WTC11 (cell line): ENCODE measurements at regions not wholly inside any gene's neighbourhood (a gene's known extent, or its start where the extent isn't known, plus 50 kb on each side); places are given as distances from the start of the nearest gene placed in this dataset.
A peak's percentile ranks its signal among the peaks of the same experiment; 100 is the strongest.

ENCODE experiments used
- ATAC-seq: fragments of 200-7000 bp; cut with Tn5 transposase; 2 replicates; pipeline ENCODE4 v1.10.0; 2021; ENCODE audit warnings: mild to moderate bottlenecking, moderate library complexity
- CTCF ChIA-PET: fragments of 300-600 bp; sonication (Branson Sonifier 250); formaldehyde crosslinking; loops from one replicate; lab custom pipeline; 2021; ENCODE audit warnings: antibody characterized with exemption; lab: Charles Lee
- POLR2A ChIA-PET: fragments of 350-600 bp; sonication (Branson Sonifier 250); formaldehyde crosslinking; loops from one replicate; lab custom pipeline; 2021; ENCODE audit warnings: antibody characterized with exemption; lab: Charles Lee
- DNase-seq: peaks from one replicate; pipeline ENCODE4 v3.0.0; 2021; ENCODE audit warnings: low spot score
- H3K27ac Mint-ChIP-seq: 2 replicates; pipeline ENCODE4 v1.8.0; 2021; ENCODE audit warnings: mixed read lengths
- H3K27me3 Mint-ChIP-seq: 2 replicates; pipeline ENCODE4 v1.8.0; 2021; ENCODE audit warnings: low read depth, mild to moderate bottlenecking, moderate library complexity, mixed read lengths
- H3K36me3 Mint-ChIP-seq: 2 replicates; pipeline ENCODE4 v1.8.0; 2021; ENCODE audit warnings: mixed read lengths
- H3K4me1 Mint-ChIP-seq: 2 replicates; pipeline ENCODE4 v1.8.0; 2022; ENCODE audit warnings: mixed read lengths
- H3K4me3 Mint-ChIP-seq: 2 replicates; pipeline ENCODE4 v1.8.0; 2021; ENCODE audit warnings: mild to moderate bottlenecking, moderate library complexity, mixed read lengths
- H3K9me3 Mint-ChIP-seq: 2 replicates; pipeline ENCODE4 v1.8.0; 2021; ENCODE audit warnings: mixed read lengths
- CBFB ChIP-seq: sonication (generic); formaldehyde crosslinking; IDR thresholded peaks from 2 replicates; pipeline ENCODE4 v1.8.1; 2022; ENCODE audit warnings: mild to moderate bottlenecking, low read depth, missing genetic modification reagents
- ESRRA ChIP-seq: sonication (generic); formaldehyde crosslinking; IDR thresholded peaks from 2 replicates; pipeline ENCODE4 v1.8.1; 2022; ENCODE audit warnings: mild to moderate bottlenecking, missing genetic modification reagents, borderline replicate concordance
- ETV6 ChIP-seq: sonication (generic); formaldehyde crosslinking; IDR thresholded peaks from 2 replicates; pipeline ENCODE4 v1.8.1; 2022; ENCODE audit warnings: mild to moderate bottlenecking, missing genetic modification reagents
- GTF2I ChIP-seq: fragments of 250-450 bp; sonication (Bioruptor Pico); conservative IDR thresholded peaks from 2 replicates; pipeline ENCODE4 v1.4.0; 2021; ENCODE audit warnings: mild to moderate bottlenecking
- HMGA2 ChIP-seq: fragments of 250-450 bp; sonication (Bioruptor Pico); IDR thresholded peaks from 2 replicates; pipeline ENCODE4 v1.4.0; 2021; ENCODE audit warnings: mild to moderate bottlenecking, moderate library complexity
- KAT7 ChIP-seq: sonication (generic); formaldehyde crosslinking; IDR thresholded peaks from 2 replicates; pipeline ENCODE4 v1.8.1; 2023; ENCODE audit warnings: missing genetic modification reagents, mild to moderate bottlenecking, borderline replicate concordance
- NR3C1 ChIP-seq: sonication (generic); formaldehyde crosslinking; conservative IDR thresholded peaks from 2 replicates; pipeline ENCODE4 v1.8.1; 2023; ENCODE audit warnings: low read depth, mild to moderate bottlenecking, missing genetic modification reagents
- ZNF138 ChIP-seq: sonication (generic); formaldehyde crosslinking; conservative IDR thresholded peaks from 2 replicates; pipeline ENCODE4 v1.8.1; 2022; ENCODE audit warnings: mild to moderate bottlenecking, moderate library complexity, missing genetic modification reagents
- ZNF263 ChIP-seq: sonication (generic); formaldehyde crosslinking; IDR thresholded peaks from 2 replicates; pipeline ENCODE4 v1.8.1; 2022; ENCODE audit warnings: low read depth, mild to moderate bottlenecking, moderate library complexity, missing genetic modification reagents
- ZNF423 ChIP-seq: fragments of 250-450 bp; sonication (Bioruptor Pico); IDR thresholded peaks from 2 replicates; pipeline ENCODE4 v2.1.2; 2022; ENCODE audit warnings: mild to moderate bottlenecking, moderate library complexity
- TF ChIP-seq, protein P1 (sequence below): sonication (generic); formaldehyde crosslinking; IDR thresholded peaks from 2 replicates; pipeline ENCODE4 v1.8.0; 2022; ENCODE audit warnings: missing genetic modification reagents
- TF ChIP-seq, protein P2 (sequence below): sonication (generic); formaldehyde crosslinking; IDR thresholded peaks from 2 replicates; pipeline ENCODE4 v1.8.1; 2023; ENCODE audit warnings: mild to moderate bottlenecking, missing genetic modification reagents
- TF ChIP-seq, protein P3 (sequence below): sonication (generic); formaldehyde crosslinking; IDR thresholded peaks from 2 replicates; pipeline ENCODE4 v1.8.1; 2023; ENCODE audit warnings: mild to moderate bottlenecking, moderate library complexity, missing genetic modification reagents
- TF ChIP-seq, protein P4 (sequence below): fragments of 250-450 bp; sonication (Bioruptor Pico); IDR thresholded peaks from 2 replicates; pipeline ENCODE4 v1.9.0; 2021; ENCODE audit warnings: moderate library complexity, mild to moderate bottlenecking, inconsistent platforms, borderline replicate concordance
- TF ChIP-seq, protein P5 (sequence below): sonication (generic); formaldehyde crosslinking; IDR thresholded peaks from 2 replicates; pipeline ENCODE4 v1.8.0; 2022; ENCODE audit warnings: mild to moderate bottlenecking, missing genetic modification reagents

DNA sequence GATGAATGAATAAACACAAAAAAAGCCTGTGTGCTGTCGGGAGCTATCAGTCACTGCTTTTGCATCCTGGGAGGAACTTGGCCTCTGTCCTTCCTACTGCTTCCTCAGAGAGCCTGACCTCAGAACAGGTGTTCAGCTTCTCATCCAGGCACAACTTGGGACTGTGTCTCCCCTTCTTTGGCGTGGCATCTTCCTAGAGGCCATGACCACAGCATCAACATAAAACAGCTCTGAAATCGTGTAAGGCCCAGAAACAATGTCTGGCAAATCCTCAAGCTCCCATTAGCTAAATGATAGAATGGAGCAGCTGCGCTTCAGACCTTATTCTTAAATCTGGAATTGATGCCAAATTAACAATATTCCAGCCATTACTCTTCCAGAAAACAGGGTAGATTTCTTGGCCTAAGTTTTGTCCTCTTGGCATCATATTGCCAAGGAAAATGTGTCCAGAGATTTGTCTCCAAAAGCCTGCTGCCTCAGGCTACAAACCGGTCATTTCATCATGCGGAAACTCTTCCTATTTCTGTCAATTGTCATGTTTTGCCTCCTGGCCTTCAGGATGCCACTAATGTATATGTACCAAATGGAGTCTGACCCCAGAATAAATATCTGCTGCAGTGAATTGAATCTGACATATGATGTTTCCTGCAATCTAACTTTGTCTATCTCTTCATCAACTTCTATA lies 53.2 kb upstream of the RAB27B start:
- H3K4me1 Mint-ChIP-seq = peaks cover 7% of the 10 kb centered on the region
- H3K4me3 Mint-ChIP-seq = no peak overlapping the region
- POLR2A ChIA-PET = no interaction called here
- H3K27me3 Mint-ChIP-seq = no peaks in the 10 kb centered on the region
- peaks cover 4% of the 10 kb centered on the region; the same call in 1 of the 2 replicates for H3K9me3 Mint-ChIP-seq
- no peaks in the 10 kb centered on the region for H3K36me3 Mint-ChIP-seq
- CTCF ChIA-PET = interaction anchor here (0.6 kb wide), 1 partner anchor 58 kb away, joined by 3 read pairs; no protein-coding TSS in a partner anchor
- TF ChIP-seq ZNF263 = no peak
- no peak for TF ChIP-seq NR3C1 (CRISPR knock-in tag)
- no peak for TF ChIP-seq HMGA2 (CRISPR knock-in tag)
- TF ChIP-seq, protein P1, sequence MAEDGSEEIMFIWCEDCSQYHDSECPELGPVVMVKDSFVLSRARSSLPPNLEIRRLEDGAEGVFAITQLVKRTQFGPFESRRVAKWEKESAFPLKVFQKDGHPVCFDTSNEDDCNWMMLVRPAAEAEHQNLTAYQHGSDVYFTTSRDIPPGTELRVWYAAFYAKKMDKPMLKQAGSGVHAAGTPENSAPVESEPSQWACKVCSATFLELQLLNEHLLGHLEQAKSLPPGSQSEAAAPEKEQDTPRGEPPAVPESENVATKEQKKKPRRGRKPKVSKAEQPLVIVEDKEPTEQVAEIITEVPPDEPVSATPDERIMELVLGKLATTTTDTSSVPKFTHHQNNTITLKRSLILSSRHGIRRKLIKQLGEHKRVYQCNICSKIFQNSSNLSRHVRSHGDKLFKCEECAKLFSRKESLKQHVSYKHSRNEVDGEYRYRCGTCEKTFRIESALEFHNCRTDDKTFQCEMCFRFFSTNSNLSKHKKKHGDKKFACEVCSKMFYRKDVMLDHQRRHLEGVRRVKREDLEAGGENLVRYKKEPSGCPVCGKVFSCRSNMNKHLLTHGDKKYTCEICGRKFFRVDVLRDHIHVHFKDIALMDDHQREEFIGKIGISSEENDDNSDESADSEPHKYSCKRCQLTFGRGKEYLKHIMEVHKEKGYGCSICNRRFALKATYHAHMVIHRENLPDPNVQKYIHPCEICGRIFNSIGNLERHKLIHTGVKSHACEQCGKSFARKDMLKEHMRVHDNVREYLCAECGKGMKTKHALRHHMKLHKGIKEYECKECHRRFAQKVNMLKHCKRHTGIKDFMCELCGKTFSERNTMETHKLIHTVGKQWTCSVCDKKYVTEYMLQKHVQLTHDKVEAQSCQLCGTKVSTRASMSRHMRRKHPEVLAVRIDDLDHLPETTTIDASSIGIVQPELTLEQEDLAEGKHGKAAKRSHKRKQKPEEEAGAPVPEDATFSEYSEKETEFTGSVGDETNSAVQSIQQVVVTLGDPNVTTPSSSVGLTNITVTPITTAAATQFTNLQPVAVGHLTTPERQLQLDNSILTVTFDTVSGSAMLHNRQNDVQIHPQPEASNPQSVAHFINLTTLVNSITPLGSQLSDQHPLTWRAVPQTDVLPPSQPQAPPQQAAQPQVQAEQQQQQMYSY (CRISPR knock-in tag) = no peak
- no peak for TF ChIP-seq KAT7 (CRISPR knock-in tag)
- TF ChIP-seq, protein P2, sequence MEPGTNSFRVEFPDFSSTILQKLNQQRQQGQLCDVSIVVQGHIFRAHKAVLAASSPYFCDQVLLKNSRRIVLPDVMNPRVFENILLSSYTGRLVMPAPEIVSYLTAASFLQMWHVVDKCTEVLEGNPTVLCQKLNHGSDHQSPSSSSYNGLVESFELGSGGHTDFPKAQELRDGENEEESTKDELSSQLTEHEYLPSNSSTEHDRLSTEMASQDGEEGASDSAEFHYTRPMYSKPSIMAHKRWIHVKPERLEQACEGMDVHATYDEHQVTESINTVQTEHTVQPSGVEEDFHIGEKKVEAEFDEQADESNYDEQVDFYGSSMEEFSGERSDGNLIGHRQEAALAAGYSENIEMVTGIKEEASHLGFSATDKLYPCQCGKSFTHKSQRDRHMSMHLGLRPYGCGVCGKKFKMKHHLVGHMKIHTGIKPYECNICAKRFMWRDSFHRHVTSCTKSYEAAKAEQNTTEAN (CRISPR knock-in tag) = no peak
- TF ChIP-seq ETV6 (CRISPR knock-in tag) = no peak
- DNase-seq (no peak), ATAC-seq (no peak)
- H3K27ac Mint-ChIP-seq = no peak overlapping the region

DNA sequence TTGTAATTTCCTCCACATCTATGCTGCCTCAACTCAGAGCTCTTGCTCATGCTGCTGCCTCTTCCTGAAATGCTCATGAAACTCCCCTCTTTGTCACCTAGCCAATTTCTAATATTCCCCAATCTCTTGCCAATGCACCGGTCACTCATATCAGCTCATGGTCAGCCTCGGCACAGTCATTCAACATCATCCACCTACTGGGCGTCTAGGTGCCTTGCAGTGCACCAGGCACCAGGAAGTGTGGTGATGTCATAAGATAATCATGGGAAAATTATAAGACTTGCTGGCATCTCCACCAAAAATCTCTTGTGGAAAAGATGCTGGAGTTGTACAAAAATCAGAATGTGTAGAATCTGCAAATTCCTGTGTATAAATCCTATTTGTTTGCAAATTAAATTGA lies 52.6 kb upstream of the RAB27B start:
- H3K4me1 Mint-ChIP-seq = peaks cover 7% of the 10 kb centered on the region
- no peak overlapping the region for H3K4me3 Mint-ChIP-seq
- peaks cover 4% of the 10 kb centered on the region; the same call in 1 of the 2 replicates for H3K9me3 Mint-ChIP-seq
- CTCF ChIA-PET = interaction anchor here (0.6 kb wide), 1 partner anchor 58 kb away, joined by 3 read pairs; no protein-coding TSS in a partner anchor
- H3K36me3 Mint-ChIP-seq = no peaks in the 10 kb centered on the region
- no peak overlapping the region for H3K27ac Mint-ChIP-seq
- no peak for DNase-seq
- POLR2A ChIA-PET = no interaction called here
- H3K27me3 Mint-ChIP-seq = no peaks in the 10 kb centered on the region
- peak; percentile 60 for ATAC-seq
- TF ChIP-seq, protein P3, sequence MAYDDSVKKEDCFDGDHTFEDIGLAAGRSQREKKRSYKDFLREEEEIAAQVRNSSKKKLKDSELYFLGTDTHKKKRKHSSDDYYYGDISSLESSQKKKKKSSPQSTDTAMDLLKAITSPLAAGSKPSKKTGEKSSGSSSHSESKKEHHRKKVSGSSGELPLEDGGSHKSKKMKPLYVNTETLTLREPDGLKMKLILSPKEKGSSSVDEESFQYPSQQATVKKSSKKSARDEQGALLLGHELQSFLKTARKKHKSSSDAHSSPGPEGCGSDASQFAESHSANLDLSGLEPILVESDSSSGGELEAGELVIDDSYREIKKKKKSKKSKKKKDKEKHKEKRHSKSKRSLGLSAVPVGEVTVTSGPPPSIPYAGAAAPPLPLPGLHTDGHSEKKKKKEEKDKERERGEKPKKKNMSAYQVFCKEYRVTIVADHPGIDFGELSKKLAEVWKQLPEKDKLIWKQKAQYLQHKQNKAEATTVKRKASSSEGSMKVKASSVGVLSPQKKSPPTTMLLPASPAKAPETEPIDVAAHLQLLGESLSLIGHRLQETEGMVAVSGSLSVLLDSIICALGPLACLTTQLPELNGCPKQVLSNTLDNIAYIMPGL = no peak
- TF ChIP-seq ESRRA (CRISPR knock-in tag) (no peak), ZNF138 (CRISPR knock-in tag) (no peak), GTF2I (CRISPR knock-in tag) (no peak), CBFB (CRISPR knock-in tag) (no peak), ZNF423 (CRISPR knock-in tag) (no peak)
- TF ChIP-seq, protein P2 (CRISPR knock-in tag) = no peak
- TF ChIP-seq, protein P4, sequence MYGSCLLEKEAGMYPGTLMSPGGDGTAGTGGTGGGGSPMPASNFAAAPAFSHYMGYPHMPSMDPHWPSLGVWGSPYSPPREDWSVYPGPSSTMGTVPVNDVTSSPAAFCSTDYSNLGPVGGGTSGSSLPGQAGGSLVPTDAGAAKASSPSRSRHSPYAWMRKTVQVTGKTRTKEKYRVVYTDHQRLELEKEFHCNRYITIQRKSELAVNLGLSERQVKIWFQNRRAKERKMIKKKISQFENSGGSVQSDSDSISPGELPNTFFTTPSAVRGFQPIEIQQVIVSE (CRISPR knock-in tag) = no peak
- TF ChIP-seq, protein P1 (CRISPR knock-in tag) = no peak
- TF ChIP-seq, protein P5, sequence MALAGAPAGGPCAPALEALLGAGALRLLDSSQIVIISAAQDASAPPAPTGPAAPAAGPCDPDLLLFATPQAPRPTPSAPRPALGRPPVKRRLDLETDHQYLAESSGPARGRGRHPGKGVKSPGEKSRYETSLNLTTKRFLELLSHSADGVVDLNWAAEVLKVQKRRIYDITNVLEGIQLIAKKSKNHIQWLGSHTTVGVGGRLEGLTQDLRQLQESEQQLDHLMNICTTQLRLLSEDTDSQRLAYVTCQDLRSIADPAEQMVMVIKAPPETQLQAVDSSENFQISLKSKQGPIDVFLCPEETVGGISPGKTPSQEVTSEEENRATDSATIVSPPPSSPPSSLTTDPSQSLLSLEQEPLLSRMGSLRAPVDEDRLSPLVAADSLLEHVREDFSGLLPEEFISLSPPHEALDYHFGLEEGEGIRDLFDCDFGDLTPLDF (CRISPR knock-in tag) = no peak
